Lung (tissue), 11 donors: ENCODE measurements at regions not wholly inside any gene's neighbourhood (a gene's known extent, or its start where the extent isn't known, plus 50 kb on each side); places are given as distances from the start of the nearest gene placed in this dataset.

Experiments used
- ATAC-seq: fragments of 200-7000 bp; cut with Tn5 transposase; one replicate; pipeline ENCODE4 v1.9.1; 2020; ENCODE audit warnings: moderate number of reproducible peaks; ENCODE audit not compliant: insufficient read depth, low FRiP score
- DNase-seq, 3 donors: peaks; one replicate each; pipeline ENCODE4 v3.0.0-alpha.2; 2013 to 2017
- H3K27ac ChIP-seq, 2 donors: one replicate each; pipeline ENCODE4 v1.5.1; 2013; ENCODE audit warnings: mild to moderate bottlenecking in 2 of 2, moderate library complexity in 2 of 2, control low read depth in 1 of 2, inconsistent platforms in 1 of 2, low read depth in 1 of 2, low read length in 1 of 2
- H3K27me3 ChIP-seq, 3 donors: one replicate each; pipeline ENCODE4 v1.5.1; 2013; ENCODE audit warnings: low read length in 2 of 3; ENCODE audit not compliant: control insufficient read depth in 3 of 3, insufficient read depth in 3 of 3
- H3K36me3 ChIP-seq, 4 donors: one replicate each; pipeline ENCODE4 v1.5.1; 2013; ENCODE audit warnings: low read length in 4 of 4, mild to moderate bottlenecking in 1 of 4, moderate library complexity in 1 of 4; ENCODE audit not compliant: control insufficient read depth in 4 of 4, insufficient read depth in 4 of 4
- H3K4me1 ChIP-seq, 5 donors: one replicate each; pipeline ENCODE4 v1.5.1; 2013; ENCODE audit warnings: low read length in 5 of 5, mild to moderate bottlenecking in 2 of 5, moderate library complexity in 1 of 5; ENCODE audit not compliant: control insufficient read depth in 5 of 5, insufficient read depth in 5 of 5
- H3K4me3 ChIP-seq: one replicate; pipeline ENCODE4 v1.5.1; 2013; ENCODE audit warnings: mild to moderate bottlenecking, control low read depth, moderate library complexity
- H3K9ac ChIP-seq, 2 donors: one replicate each; pipeline ENCODE4 v1.5.1; 2013; ENCODE audit warnings: low read length in 2 of 2, control low read depth in 1 of 2; ENCODE audit not compliant: insufficient read depth in 1 of 2
- H3K9me3 ChIP-seq, 4 donors: one replicate each; pipeline ENCODE4 v1.5.1; 2013; ENCODE audit warnings: low read length in 3 of 4, mild to moderate bottlenecking in 1 of 4, moderate library complexity in 1 of 4; ENCODE audit not compliant: control insufficient read depth in 4 of 4, insufficient read depth in 3 of 4
- WGBS, 2 donors: extraction: QIAGEN DNeasy Blood & Tissue Kit; methylation state at CpG; one replicate each; pipeline ENCODE4 v1.1.7; 2013; 5-methylcytosine and 5-hydroxymethylcytosine counted together
- TF ChIP-seq, protein P1 (sequence below): IDR thresholded peaks from 2 replicates; pipeline ENCODE4 v1.5.1; 2012; ENCODE audit warnings: mild to moderate bottlenecking; ENCODE audit errors: control extremely low read depth, extremely low read depth
- donor health status: control.
- donor health status: control.
- donor health status: Bipolar disorder and iron deficiency.
- donor health status: healthy.
- donor health status: DM: yes; HTN: yes; CAD: no.

DNA sequence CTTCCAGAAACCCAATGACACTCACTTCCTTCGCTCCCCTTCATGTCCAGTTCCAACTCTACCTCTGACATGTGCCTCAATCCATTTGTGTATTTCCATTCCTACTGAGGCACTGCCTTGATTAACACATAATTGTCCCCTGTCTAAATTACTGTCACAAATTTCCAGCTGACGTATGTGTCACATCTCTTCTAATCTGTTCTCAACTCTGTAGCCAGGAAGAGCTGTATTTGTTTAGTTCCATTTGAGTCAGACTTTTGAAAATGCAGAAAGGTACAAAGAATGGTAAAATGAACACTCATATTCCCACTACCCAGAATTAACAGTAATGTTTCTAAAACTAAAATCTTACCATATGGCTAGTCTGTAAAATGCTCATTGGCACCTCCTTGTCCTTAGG is 299.0 kb upstream of the GADL1 start:
- 91 to 99% methylated on average over 2 of the region's 2 CpGs for WGBS, 2 donors
- no peak overlapping the region for H3K4me3 ChIP-seq
- ATAC-seq: no peak
- H3K9ac ChIP-seq: no peak overlapping the region
- DNase-seq: no peak
- peaks cover 0 to 7% (median 0%) of the 10 kb centered on the region in 5 donors for H3K4me1 ChIP-seq
- TF ChIP-seq, protein P1, sequence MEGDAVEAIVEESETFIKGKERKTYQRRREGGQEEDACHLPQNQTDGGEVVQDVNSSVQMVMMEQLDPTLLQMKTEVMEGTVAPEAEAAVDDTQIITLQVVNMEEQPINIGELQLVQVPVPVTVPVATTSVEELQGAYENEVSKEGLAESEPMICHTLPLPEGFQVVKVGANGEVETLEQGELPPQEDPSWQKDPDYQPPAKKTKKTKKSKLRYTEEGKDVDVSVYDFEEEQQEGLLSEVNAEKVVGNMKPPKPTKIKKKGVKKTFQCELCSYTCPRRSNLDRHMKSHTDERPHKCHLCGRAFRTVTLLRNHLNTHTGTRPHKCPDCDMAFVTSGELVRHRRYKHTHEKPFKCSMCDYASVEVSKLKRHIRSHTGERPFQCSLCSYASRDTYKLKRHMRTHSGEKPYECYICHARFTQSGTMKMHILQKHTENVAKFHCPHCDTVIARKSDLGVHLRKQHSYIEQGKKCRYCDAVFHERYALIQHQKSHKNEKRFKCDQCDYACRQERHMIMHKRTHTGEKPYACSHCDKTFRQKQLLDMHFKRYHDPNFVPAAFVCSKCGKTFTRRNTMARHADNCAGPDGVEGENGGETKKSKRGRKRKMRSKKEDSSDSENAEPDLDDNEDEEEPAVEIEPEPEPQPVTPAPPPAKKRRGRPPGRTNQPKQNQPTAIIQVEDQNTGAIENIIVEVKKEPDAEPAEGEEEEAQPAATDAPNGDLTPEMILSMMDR: no peak
- H3K9me3 ChIP-seq: no peaks in the 10 kb centered on the region
- no peaks in the 10 kb centered on the region for H3K36me3 ChIP-seq
- no peaks in the 10 kb centered on the region for H3K27me3 ChIP-seq
- H3K27ac ChIP-seq: no peak overlapping the region

- no peaks in the 10 kb centered on the region for H3K27me3 ChIP-seq
- ATAC-seq: no peak
Measured at GRCh38 chr3:31193871-31194270, 299.4 kb upstream of the GADL1 start.

DNA sequence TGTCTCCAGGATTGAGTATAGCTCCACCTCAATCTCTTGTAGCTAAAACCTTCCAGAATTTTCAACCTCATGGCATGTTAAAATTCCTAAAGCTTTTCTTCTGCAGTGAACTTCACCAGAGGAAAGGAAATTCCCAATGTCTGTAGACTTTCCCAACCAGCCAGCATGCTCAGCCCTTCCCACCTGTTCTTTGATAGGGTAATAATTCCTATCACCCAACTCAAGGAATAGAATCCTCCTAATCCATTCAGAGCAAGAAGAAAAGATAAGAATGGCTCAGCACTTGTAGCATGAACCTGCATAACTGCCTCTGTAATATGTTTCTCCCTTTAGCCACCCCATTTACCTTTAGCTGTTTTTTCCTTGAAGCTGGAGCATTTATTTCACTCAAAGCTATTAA is 301.8 kb upstream of the GADL1 start:
- TF ChIP-seq, protein P1: no peak
- Histone ChIP-seq H3K4me1 (peaks cover 0 to 7% (median 0%) of the 10 kb centered on the region in 5 donors), H3K9ac (no peak overlapping the region), H3K36me3 (no peaks in the 10 kb centered on the region), H3K27ac (no peak overlapping the region), H3K27me3 (no peaks in the 10 kb centered on the region), H3K4me3 (no peak overlapping the region), H3K9me3 (no peaks in the 10 kb centered on the region)
- no peak for DNase-seq
- no peak for ATAC-seq

More at GRCh38 chr3:31193871-31194270, 299.4 kb upstream of the GADL1 start:
- H3K4me3 ChIP-seq: no peak overlapping the region
- no peaks in the 10 kb centered on the region for H3K36me3 ChIP-seq
- H3K4me1 ChIP-seq: peaks cover 0 to 7% (median 0%) of the 10 kb centered on the region in 5 donors
- DNase-seq: peak in 2 of 3 donors; percentile 47 to 50
- no peak overlapping the region for H3K9ac ChIP-seq
- 94 to 98% methylated on average over 1 of the region's 1 CpG for WGBS, 2 donors
- no peaks in the 10 kb centered on the region for H3K9me3 ChIP-seq
- TF ChIP-seq, protein P1: no peak
- H3K27ac ChIP-seq: no peak overlapping the region

DNA sequence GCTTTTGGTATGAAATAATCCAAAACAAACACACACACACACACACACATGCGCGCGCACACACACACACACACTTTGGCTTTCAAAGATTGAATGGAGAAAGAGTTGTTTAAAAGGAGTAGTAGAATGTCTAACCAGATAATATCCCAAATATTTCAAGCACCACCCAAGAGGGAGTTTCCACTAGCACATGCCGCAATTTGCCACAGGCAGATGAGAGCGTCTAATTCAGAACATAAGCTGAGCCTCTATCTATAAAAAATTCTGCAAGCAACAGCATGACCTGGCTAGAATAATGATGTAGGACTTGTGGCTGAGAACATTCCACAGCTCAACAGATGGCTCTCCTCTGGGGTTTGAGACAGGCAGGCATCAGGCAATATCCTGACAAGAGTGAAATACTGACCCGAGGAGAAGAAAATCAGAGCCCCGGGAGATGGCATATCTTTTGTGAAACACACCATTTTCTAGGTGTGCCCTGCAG is 302.5 kb upstream of the GADL1 start:
- peaks cover 0 to 7% (median 0%) of the 10 kb centered on the region in 5 donors for H3K4me1 ChIP-seq
- 48 to 75% methylated on average over 7 of the region's 7 CpGs for WGBS, 2 donors
- no peak overlapping the region for H3K9ac ChIP-seq
- no peak overlapping the region for H3K4me3 ChIP-seq
- H3K36me3 ChIP-seq: no peaks in the 10 kb centered on the region
- ATAC-seq (peak; percentile 55), DNase-seq (peak in 2 of 3 donors; percentile 20 to 33)
- H3K9me3 ChIP-seq: no peaks in the 10 kb centered on the region
- TF ChIP-seq, protein P1: no peak
- no peaks in the 10 kb centered on the region for H3K27me3 ChIP-seq
- no peak overlapping the region for H3K27ac ChIP-seq
